ENCODE measurements at regions not wholly inside any gene's neighbourhood (a gene's known extent, or its start where the extent isn't known, plus 50 kb on each side); places are given as distances from the start of the nearest gene placed in this dataset.

- TF ChIP-seq TSHZ1 (tag by site-specific recombination; IDR thresholded peaks at IDR 0.05; ENCODE audit: borderline replicate concordance) (no peak), ZNF76 (tag by site-specific recombination; IDR thresholded peaks at IDR 0.05; ENCODE audit: borderline replicate concordance, low read depth) (no peak), ZNF518A (tag by site-specific recombination; conservative IDR thresholded peaks at IDR 0.05; ENCODE audit: low read depth) (no peak), ZNF292 (tag by site-specific recombination; IDR thresholded peaks at IDR 0.05; ENCODE audit: borderline replicate concordance, low read depth) (no peak), ZNF354C (tag by site-specific recombination; IDR thresholded peaks at IDR 0.05; ENCODE audit: borderline replicate concordance, low read depth) (no peak), ZSCAN18 (tag by site-specific recombination; IDR thresholded peaks at IDR 0.05) (no peak), ZFP37 (tag by site-specific recombination; IDR thresholded peaks at IDR 0.05) (no peak), ELK4 (IDR thresholded peaks at IDR 0.05; ENCODE audit: borderline replicate concordance, low read depth, low read length) (no peak), ZNF350 (tag by site-specific recombination; IDR thresholded peaks at IDR 0.05) (no peak), ZNF2 (tag by site-specific recombination; IDR thresholded peaks at IDR 0.05) (no peak), ZNF677 (tag by site-specific recombination; IDR thresholded peaks at IDR 0.05) (no peak), KLF8 (tag by site-specific recombination; IDR thresholded peaks at IDR 0.05) (no peak), ZNF529 (tag by site-specific recombination; IDR thresholded peaks at IDR 0.05; ENCODE audit: insufficient replicate concordance) (no peak), ZNF692 (tag by site-specific recombination; IDR thresholded peaks at IDR 0.05) (no peak), ZNF433 (tag by site-specific recombination; IDR thresholded peaks at IDR 0.05; ENCODE audit: low read depth) (no peak)
These were observed 479.2 kb upstream of the TUSC1 start (continued) for GRCh38 chr9:26157411-26157810.

Measured in HEK293 (cell line).